HEK293 (cell line): ENCODE measurements at regions not wholly inside any gene's neighbourhood (a gene's known extent, or its start where the extent isn't known, plus 50 kb on each side); places are given as distances from the start of the nearest gene placed in this dataset.

Experiments used
- CTCF ChIA-PET: fragments of 350-600 bp; formaldehyde crosslinking; extraction: SDS; loops from one replicate; lab custom pipeline; 2021; ENCODE audit warnings: antibody characterized with exemption; lab: Yijun Ruan, JAX
- POLR2A ChIA-PET: fragments of 300-600 bp; formaldehyde crosslinking; extraction: SDS; loops from one replicate; lab custom pipeline; 2020; ENCODE audit warnings: antibody characterized with exemption, inconsistent platforms; lab: Yijun Ruan, JAX
- H3K27ac ChIP-seq: fragments of 200-500 bp; sonication (Bioruptor generic); 2 replicates; pipeline ENCODE4 v1.5.1; 2014; ENCODE audit warnings: low read depth, low read length, control low read depth, inconsistent platforms; ENCODE audit errors: extremely low read depth
- H3K36me3 ChIP-seq, 2 experiments: fragments of 200-500 bp in 1 of 2; sonication (Bioruptor generic) in 1 of 2; 1 replicate in 1 of 2; 2 replicates in 1 of 2; pipeline ENCODE4 v1.5.1; 2014 to 2017; ENCODE audit warnings: inconsistent platforms in 2 of 2, low read length in 2 of 2; ENCODE audit not compliant: control insufficient read depth in 2 of 2, insufficient read depth in 1 of 2
- H3K4me1 ChIP-seq: fragments of 200-500 bp; sonication (Bioruptor generic); 2 replicates; pipeline ENCODE4 v1.5.1; 2014; ENCODE audit warnings: mild to moderate bottlenecking, low read length, inconsistent platforms; ENCODE audit not compliant: control insufficient read depth, insufficient read depth
- H3K4me3 ChIP-seq: 2 replicates; pipeline ENCODE4 v1.5.1; 2011; ENCODE audit warnings: low read depth, mild to moderate bottlenecking, control low read depth, low read length, moderate library complexity
- H3K9me3 ChIP-seq: fragments of 200-500 bp; sonication (Bioruptor generic); 2 replicates; pipeline ENCODE4 v1.5.1; 2014; ENCODE audit warnings: low read depth, low read length, inconsistent platforms; ENCODE audit not compliant: control insufficient read depth, insufficient read depth
- EGR2 ChIP-seq: fragments of 450-650 bp; formaldehyde crosslinking; IDR thresholded peaks from 2 replicates; pipeline ENCODE4 v1.5.1; 2016; ENCODE audit warnings: low read depth, missing biosample characterization, missing genetic modification characterization
- KLF1 ChIP-seq: fragments of 450-650 bp; formaldehyde crosslinking; IDR thresholded peaks from 2 replicates; pipeline ENCODE4 v1.5.1; 2016; ENCODE audit warnings: missing biosample characterization, missing genetic modification characterization
- SCRT2 ChIP-seq: fragments of 450-650 bp; formaldehyde crosslinking; IDR thresholded peaks from 2 replicates; pipeline ENCODE4 v1.5.1; 2016; ENCODE audit warnings: missing biosample characterization, missing genetic modification characterization
- SP7 ChIP-seq: fragments of 450-650 bp; formaldehyde crosslinking; IDR thresholded peaks from 2 replicates; pipeline ENCODE4 v1.5.1; 2016; ENCODE audit warnings: missing biosample characterization, missing genetic modification characterization
- ZBTB20 ChIP-seq: fragments of 450-650 bp; formaldehyde crosslinking; IDR thresholded peaks from 2 replicates; pipeline ENCODE4 v1.5.1; 2016; ENCODE audit warnings: missing biosample characterization, missing genetic modification characterization
- ZBTB26 ChIP-seq: fragments of 450-650 bp; formaldehyde crosslinking; optimal IDR thresholded peaks from 2 replicates; pipeline ENCODE3; 2016; ENCODE audit warnings: missing biosample characterization, mild to moderate bottlenecking, missing genetic modification characterization
- ZBTB44 ChIP-seq: fragments of 450-650 bp; IDR thresholded peaks from 2 replicates; pipeline ENCODE4 v1.5.1; 2018; ENCODE audit warnings: missing biosample characterization, mild to moderate bottlenecking, missing genetic modification characterization
- ZEB2 ChIP-seq: fragments of 450-650 bp; formaldehyde crosslinking; IDR thresholded peaks from 2 replicates; pipeline ENCODE4 v1.5.1; 2016; ENCODE audit warnings: missing biosample characterization, missing genetic modification characterization
- ZNF112 ChIP-seq: fragments of 450-650 bp; formaldehyde crosslinking; IDR thresholded peaks from 2 replicates; pipeline ENCODE4 v1.5.0; 2017; ENCODE audit warnings: missing biosample characterization, missing genetic modification characterization
- ZNF138 ChIP-seq: fragments of 450-650 bp; formaldehyde crosslinking; IDR thresholded peaks from 2 replicates; pipeline ENCODE4 v1.5.1; 2016; ENCODE audit warnings: missing biosample characterization, missing genetic modification characterization, borderline replicate concordance
- ZNF146 ChIP-seq: fragments of 450-650 bp; formaldehyde crosslinking; IDR thresholded peaks from 2 replicates; pipeline ENCODE4 v1.5.1; 2016; ENCODE audit warnings: missing biosample characterization, missing genetic modification characterization
- ZNF184 ChIP-seq: fragments of 450-650 bp; IDR thresholded peaks from 2 replicates; pipeline ENCODE4 v1.5.1; 2018; ENCODE audit warnings: missing biosample characterization, mild to moderate bottlenecking, missing genetic modification characterization
- ZNF239 ChIP-seq: fragments of 450-650 bp; formaldehyde crosslinking; IDR thresholded peaks from 2 replicates; pipeline ENCODE4 v1.5.1; 2016; ENCODE audit warnings: missing biosample characterization, missing genetic modification characterization
- ZNF362 ChIP-seq: fragments of 450-650 bp; formaldehyde crosslinking; IDR thresholded peaks from 2 replicates; pipeline ENCODE4 v1.5.1; 2016; ENCODE audit warnings: missing biosample characterization, missing genetic modification characterization
- ZNF366 ChIP-seq: fragments of 450-650 bp; formaldehyde crosslinking; conservative IDR thresholded peaks from 2 replicates; pipeline ENCODE4 v1.5.1; 2016; ENCODE audit warnings: missing biosample characterization, missing genetic modification characterization
- ZNF404 ChIP-seq: fragments of 450-650 bp; formaldehyde crosslinking; IDR thresholded peaks from 2 replicates; pipeline ENCODE4 v1.5.1; 2017; ENCODE audit warnings: missing biosample characterization, missing genetic modification characterization
- ZNF544 ChIP-seq: fragments of 450-650 bp; formaldehyde crosslinking; IDR thresholded peaks from 2 replicates; pipeline ENCODE4 v1.5.0; 2017; ENCODE audit warnings: missing biosample characterization, missing genetic modification characterization
- ZNF580 ChIP-seq: fragments of 450-650 bp; formaldehyde crosslinking; IDR thresholded peaks from 2 replicates; pipeline ENCODE4 v1.5.1; 2016; ENCODE audit warnings: missing biosample characterization, missing genetic modification characterization
- ZNF621 ChIP-seq: fragments of 450-650 bp; formaldehyde crosslinking; IDR thresholded peaks from 2 replicates; pipeline ENCODE4 v1.5.1; 2017; ENCODE audit warnings: missing biosample characterization, missing genetic modification characterization
- ZNF629 ChIP-seq: fragments of 450-650 bp; formaldehyde crosslinking; IDR thresholded peaks from 2 replicates; pipeline ENCODE4 v1.5.1; 2017; ENCODE audit warnings: missing biosample characterization, missing genetic modification characterization
- ZNF692 ChIP-seq: fragments of 450-650 bp; formaldehyde crosslinking; IDR thresholded peaks from 2 replicates; pipeline ENCODE4 v1.5.1; 2016; ENCODE audit warnings: missing biosample characterization, missing genetic modification characterization
- ZNF791 ChIP-seq: fragments of 450-650 bp; formaldehyde crosslinking; IDR thresholded peaks from 2 replicates; pipeline ENCODE4 v1.5.1; 2016; ENCODE audit warnings: missing biosample characterization, missing genetic modification characterization

- CTCF ChIA-PET, result no interaction called here
Measured at GRCh38 chr1:38779491-38779890, 80.1 kb downstream of the RRAGC start.

GRCh38 chr1:38778521-38778920 lies 81.1 kb downstream of the RRAGC start:
- Histone ChIP-seq H3K4me1 (peaks cover 4% of the 10 kb centered on the region; the same call in 1 of the 2 replicates), H3K9me3 (no peaks in the 10 kb centered on the region), H3K27ac (no peak overlapping the region), H3K36me3 (no peaks in the 10 kb centered on the region), H3K4me3 (no peak overlapping the region)
- POLR2A ChIA-PET, result no interaction called here
- CTCF ChIA-PET, result no interaction called here
- no peak for TF ChIP-seq ZNF146
- no peak for TF ChIP-seq KLF1 (tag by site-specific recombination)
- TF ChIP-seq ZNF239 (tag by site-specific recombination), result peak; percentile 86; the same call in 1 of the 2 replicates

More at GRCh38 chr1:38779491-38779890, 80.1 kb downstream of the RRAGC start:
- Histone ChIP-seq H3K4me1 (peaks cover 4% of the 10 kb centered on the region; the same call in 1 of the 2 replicates), H3K36me3 (no peaks in the 10 kb centered on the region), H3K4me3 (no peak overlapping the region), H3K9me3 (no peaks in the 10 kb centered on the region), H3K27ac (no peak overlapping the region)
- POLR2A ChIA-PET, result no interaction called here
- TF ChIP-seq ZNF184 (tag by site-specific recombination) (no peak), ZBTB20 (tag by site-specific recombination) (no peak), ZNF112 (tag by site-specific recombination) (no peak), ZNF138 (tag by site-specific recombination) (no peak), ZNF692 (no peak), SCRT2 (tag by site-specific recombination) (no peak)

GRCh38 chr1:38778051-38778450 lies 81.5 kb downstream of the RRAGC start:
- ChIA-PET POLR2A (no interaction called here), CTCF (no interaction called here)
- H3K27ac ChIP-seq, result no peak overlapping the region
- H3K4me3 ChIP-seq, result no peak overlapping the region
- TF ChIP-seq ZNF544 (tag by site-specific recombination), result no peak
- peak; percentile 9; the same call in 1 of the 2 replicates for TF ChIP-seq SP7 (tag by site-specific recombination)
- TF ChIP-seq ZNF580 (tag by site-specific recombination), result peak; percentile 17; the same call in 1 of the 2 replicates
- no peaks in the 10 kb centered on the region for H3K36me3 ChIP-seq
- no peaks in the 10 kb centered on the region for H3K9me3 ChIP-seq
- peaks cover 8% of the 10 kb centered on the region for H3K4me1 ChIP-seq

- ChIA-PET POLR2A (interaction anchor here (0.6 kb wide), 1 partner anchor 56 kb away, joined by 3 read pairs; no protein-coding TSS in a partner anchor), CTCF (interaction anchor here (0.6 to 1.4 kb wide), 2 partner anchors 58 to 475 kb away, joined by 3 read pairs; no protein-coding TSS in a partner anchor)
- Histone ChIP-seq H3K4me3 (no peak overlapping the region), H3K4me1 (peaks cover 9% of the 10 kb centered on the region), H3K27ac (no peak overlapping the region), H3K36me3 (no peaks in the 10 kb centered on the region), H3K9me3 (no peaks in the 10 kb centered on the region)
- TF ChIP-seq ZNF362 (tag by site-specific recombination), result peak; percentile 77; the same call in 1 of the 2 replicates
- TF ChIP-seq ZNF621 (tag by site-specific recombination), result no peak
- TF ChIP-seq ZNF791, result no peak
- peak; percentile 75 for TF ChIP-seq ZNF629 (tag by site-specific recombination)
- TF ChIP-seq ZNF366 (tag by site-specific recombination), result peak; percentile 37; the same call in 1 of the 2 replicates
- TF ChIP-seq ZBTB26 (tag by site-specific recombination), result no peak
- 0 out of 2 replicates have a peak, but pooled peaks have one; percentile 27 for TF ChIP-seq ZEB2 (tag by site-specific recombination)
- TF ChIP-seq ZBTB44, result no peak
- TF ChIP-seq ZNF404 (tag by site-specific recombination), result no peak
- no peak for TF ChIP-seq EGR2 (tag by site-specific recombination)
Measured at GRCh38 chr1:38777464-38777957, 82.1 kb downstream of the RRAGC start.
